Tibial artery (tissue), 4 donors: ENCODE measurements at regions not wholly inside any gene's neighbourhood (a gene's known extent, or its start where the extent isn't known, plus 50 kb on each side); places are given as distances from the start of the nearest gene placed in this dataset.

ENCODE experiments used
- DNase-seq, 2 donors: peaks; one replicate each; pipeline ENCODE4 v3.0.0-alpha.2; 2019
- H3K27ac ChIP-seq, 2 donors: fragments of 200-600 bp; sonication (generic) in 1 of 2; 1 replicate in 1 of 2; 2 replicates in 1 of 2; pipeline ENCODE4 v1.5.1; 2018 to 2019; ENCODE audit warnings: mild to moderate bottlenecking in 1 of 2
- H3K27me3 ChIP-seq, 2 donors: fragments of 200-600 bp; sonication (generic) in 1 of 2; one replicate each; pipeline versions ENCODE4 v1.5.1 to v1.6.0; 2016 to 2019
- H3K36me3 ChIP-seq, 3 donors: fragments of 200-600 bp; sonication (generic) in 2 of 3; one replicate each; pipeline ENCODE4 v1.5.1; 2016 to 2019; ENCODE audit warnings: mild to moderate bottlenecking in 2 of 3
- H3K4me1 ChIP-seq, 4 donors: fragments of 200-600 bp; sonication (generic) in 2 of 4; 1 replicate in 3 of 4; 2 replicates in 1 of 4; pipeline ENCODE4 v1.5.1; 2016 to 2019
- H3K4me3 ChIP-seq, 2 donors: fragments of 200-600 bp; sonication (generic) in 1 of 2; 1 replicate in 1 of 2; 2 replicates in 1 of 2; pipeline ENCODE4 v1.5.1; 2018 to 2019; ENCODE audit warnings: mild to moderate bottlenecking in 2 of 2
- H3K9me3 ChIP-seq, 3 donors: fragments of 200-600 bp; sonication (generic) in 1 of 3; one replicate each; pipeline ENCODE4 v1.5.1; 2016 to 2019
- intact Hi-C: fragments of 100-400 bp; cut with DNase I; formaldehyde crosslinking; loops from one replicate; pipeline ENCODE4 v1.15.0; 2023; ENCODE audit warnings: low total_unique reads
- TF ChIP-seq, protein P1 (sequence below), 2 experiments: fragments of 200-600 bp in 1 of 2; fragments of 450-650 bp in 1 of 2; IDR thresholded peaks; one replicate each; pipeline ENCODE4 v1.5.1; 2017 to 2019; ENCODE audit warnings: antibody characterized with exemption in 2 of 2, mild to moderate bottlenecking in 1 of 2, moderate library complexity in 1 of 2

DNA sequence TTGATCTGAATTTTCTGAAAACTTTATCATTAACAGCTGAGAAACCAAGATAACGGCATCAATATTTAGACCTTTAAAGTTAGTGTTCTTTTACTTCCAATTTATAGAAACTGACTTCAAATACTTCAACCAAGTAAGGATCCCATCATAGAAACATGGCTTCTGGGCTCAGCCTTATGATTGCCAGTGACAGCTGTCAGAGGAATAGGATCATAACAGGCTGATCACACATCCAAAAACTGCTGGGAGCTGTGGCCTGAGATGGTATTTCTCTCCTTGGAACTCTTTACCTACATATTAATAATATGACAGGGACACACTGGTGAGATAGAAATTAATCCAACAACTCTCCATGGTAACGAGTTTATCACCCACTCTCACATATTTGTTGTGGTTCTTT lies 448.3 kb upstream of the NMUR2 start:
- no peaks in the 10 kb centered on the region for H3K4me1 ChIP-seq
- intact Hi-C loops: no loop called here
- H3K36me3 ChIP-seq: no peaks in the 10 kb centered on the region
- no peaks in the 10 kb centered on the region for H3K27me3 ChIP-seq
- TF ChIP-seq, protein P1, sequence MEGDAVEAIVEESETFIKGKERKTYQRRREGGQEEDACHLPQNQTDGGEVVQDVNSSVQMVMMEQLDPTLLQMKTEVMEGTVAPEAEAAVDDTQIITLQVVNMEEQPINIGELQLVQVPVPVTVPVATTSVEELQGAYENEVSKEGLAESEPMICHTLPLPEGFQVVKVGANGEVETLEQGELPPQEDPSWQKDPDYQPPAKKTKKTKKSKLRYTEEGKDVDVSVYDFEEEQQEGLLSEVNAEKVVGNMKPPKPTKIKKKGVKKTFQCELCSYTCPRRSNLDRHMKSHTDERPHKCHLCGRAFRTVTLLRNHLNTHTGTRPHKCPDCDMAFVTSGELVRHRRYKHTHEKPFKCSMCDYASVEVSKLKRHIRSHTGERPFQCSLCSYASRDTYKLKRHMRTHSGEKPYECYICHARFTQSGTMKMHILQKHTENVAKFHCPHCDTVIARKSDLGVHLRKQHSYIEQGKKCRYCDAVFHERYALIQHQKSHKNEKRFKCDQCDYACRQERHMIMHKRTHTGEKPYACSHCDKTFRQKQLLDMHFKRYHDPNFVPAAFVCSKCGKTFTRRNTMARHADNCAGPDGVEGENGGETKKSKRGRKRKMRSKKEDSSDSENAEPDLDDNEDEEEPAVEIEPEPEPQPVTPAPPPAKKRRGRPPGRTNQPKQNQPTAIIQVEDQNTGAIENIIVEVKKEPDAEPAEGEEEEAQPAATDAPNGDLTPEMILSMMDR (IDR thresholded peaks at IDR 0.05): no peak
- no peak for DNase-seq
- no peak overlapping the region for H3K27ac ChIP-seq
- no peak overlapping the region for H3K4me3 ChIP-seq
- H3K9me3 ChIP-seq: no peaks in the 10 kb centered on the region

DNA sequence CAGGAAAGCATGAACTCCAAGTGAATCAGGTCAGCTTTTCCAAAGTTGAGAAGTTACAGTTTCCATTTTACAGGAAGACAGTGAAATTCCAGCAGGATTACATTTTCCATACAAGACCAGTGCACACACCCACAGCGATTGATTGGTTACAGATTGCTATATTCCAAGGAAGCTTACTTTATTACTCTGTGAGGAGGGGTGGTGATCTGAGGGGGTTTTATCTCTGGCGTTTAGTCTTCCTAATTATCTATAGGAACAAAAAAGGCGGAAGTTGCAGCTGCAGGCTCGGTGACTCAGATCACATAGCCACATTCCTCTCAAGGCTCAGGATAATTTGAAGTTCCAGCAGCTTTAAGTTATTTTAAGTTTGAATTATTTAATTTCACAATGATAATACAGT lies 450.4 kb upstream of the NMUR2 start:
- no peaks in the 10 kb centered on the region for H3K36me3 ChIP-seq
- no peak overlapping the region for H3K27ac ChIP-seq
- H3K9me3 ChIP-seq: no peaks in the 10 kb centered on the region
- no peak overlapping the region for H3K4me3 ChIP-seq
- DNase-seq: no peak
- TF ChIP-seq, protein P1 (IDR thresholded peaks at IDR 0.05): no peak
- H3K27me3 ChIP-seq: no peaks in the 10 kb centered on the region
- intact Hi-C loops: no loop called here
- H3K4me1 ChIP-seq: no peaks in the 10 kb centered on the region

DNA sequence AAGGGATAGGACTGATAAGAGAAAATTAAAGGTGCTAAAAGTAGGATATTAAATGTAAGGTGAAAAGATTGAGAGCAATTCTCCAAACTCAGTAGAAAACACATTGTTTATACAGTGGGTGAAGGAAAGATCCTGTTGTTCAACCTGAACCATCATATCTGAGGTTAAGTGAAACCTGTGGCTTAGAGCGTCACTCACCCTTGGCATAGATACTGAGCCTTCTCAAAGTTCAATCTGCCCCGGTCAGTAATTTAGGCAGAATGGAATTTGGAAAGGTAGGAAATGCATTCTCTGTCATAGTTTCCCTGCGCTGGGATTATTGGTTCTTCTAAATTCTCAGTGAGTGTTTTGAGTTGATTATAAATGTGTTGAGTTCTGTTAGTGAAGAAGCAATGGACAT lies 456.2 kb upstream of the NMUR2 start:
- Histone ChIP-seq H3K9me3 (no peaks in the 10 kb centered on the region), H3K4me1 (no peaks in the 10 kb centered on the region), H3K27ac (no peak overlapping the region), H3K27me3 (no peaks in the 10 kb centered on the region), H3K36me3 (no peaks in the 10 kb centered on the region), H3K4me3 (no peak overlapping the region)
- no peak for DNase-seq
- intact Hi-C loops: no loop called here
- TF ChIP-seq, protein P1 (IDR thresholded peaks at IDR 0.05): no peak

DNA sequence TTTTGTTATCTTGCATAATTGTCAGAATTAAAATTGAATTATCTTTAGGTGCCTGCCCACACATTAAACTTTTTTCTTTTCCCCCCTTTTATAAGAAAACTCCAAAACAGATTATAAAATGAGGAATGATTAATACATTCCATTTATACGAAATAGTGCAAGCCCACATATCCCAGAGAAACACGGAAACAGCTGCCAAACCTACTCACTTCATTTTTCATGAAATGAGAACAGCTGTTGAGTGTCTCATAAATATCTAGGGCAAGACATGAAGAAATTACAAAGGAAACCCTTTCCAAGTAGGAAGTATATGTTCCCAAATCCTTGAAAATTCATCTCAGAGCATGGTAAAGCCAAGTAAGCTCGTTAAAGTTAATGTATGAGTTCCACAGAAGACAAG lies 459.4 kb upstream of the NMUR2 start:
- intact Hi-C loops: no loop called here
- Histone ChIP-seq H3K27ac (no peak overlapping the region), H3K9me3 (no peaks in the 10 kb centered on the region), H3K36me3 (no peaks in the 10 kb centered on the region), H3K4me1 (no peaks in the 10 kb centered on the region), H3K27me3 (no peaks in the 10 kb centered on the region), H3K4me3 (no peak overlapping the region)
- no peak for DNase-seq
- TF ChIP-seq, protein P1 (IDR thresholded peaks at IDR 0.05): no peak

DNA sequence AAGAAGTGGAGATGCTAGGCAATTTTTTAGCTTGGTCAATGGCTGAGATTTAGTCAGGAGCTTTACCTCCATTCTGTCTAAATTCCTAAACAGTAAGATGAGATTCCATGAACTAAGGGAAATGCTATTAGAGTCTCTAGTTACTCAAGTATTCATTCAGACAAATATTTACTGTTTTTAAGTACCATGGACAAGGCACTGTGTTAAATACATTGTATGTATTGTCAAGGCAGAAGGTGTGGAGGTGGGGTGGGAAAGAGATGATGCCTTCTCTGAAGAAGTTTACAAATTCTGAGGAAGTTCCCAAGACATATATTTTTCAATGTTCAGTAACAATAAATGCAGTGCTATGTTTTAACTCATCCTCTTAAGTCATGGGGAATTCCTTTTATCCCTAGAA lies 459.9 kb upstream of the NMUR2 start:
- no peaks in the 10 kb centered on the region for H3K36me3 ChIP-seq
- no peak overlapping the region for H3K27ac ChIP-seq
- no peak for DNase-seq
- intact Hi-C loops: no loop called here
- no peaks in the 10 kb centered on the region for H3K27me3 ChIP-seq
- TF ChIP-seq, protein P1 (IDR thresholded peaks at IDR 0.05): no peak
- H3K4me1 ChIP-seq: no peaks in the 10 kb centered on the region
- no peak overlapping the region for H3K4me3 ChIP-seq
- H3K9me3 ChIP-seq: no peaks in the 10 kb centered on the region

DNA sequence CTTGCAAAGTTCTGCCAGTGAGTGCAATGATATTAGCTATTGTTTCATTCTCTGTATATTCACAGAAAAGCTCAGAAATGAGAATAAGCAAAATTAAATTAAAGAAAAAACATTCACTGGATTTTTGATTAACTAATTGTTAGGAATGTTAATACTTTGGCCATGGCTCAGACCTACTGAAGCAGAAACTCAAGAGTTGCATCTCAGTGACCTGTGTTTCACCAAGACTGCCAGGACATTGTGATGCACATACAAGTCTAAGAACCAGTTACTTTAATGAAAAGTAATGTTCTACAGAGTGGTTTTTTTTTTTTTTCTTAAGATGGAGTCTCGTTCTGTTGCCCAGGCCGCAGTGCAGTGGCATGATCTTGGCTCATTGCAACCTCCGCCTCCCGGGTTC lies 464.9 kb upstream of the NMUR2 start:
- Histone ChIP-seq H3K27me3 (no peaks in the 10 kb centered on the region), H3K36me3 (no peaks in the 10 kb centered on the region), H3K4me3 (no peak overlapping the region), H3K27ac (no peak overlapping the region), H3K4me1 (no peaks in the 10 kb centered on the region), H3K9me3 (peaks cover 0 to 4% (median under 1%) of the 10 kb centered on the region in 3 donors)
- TF ChIP-seq, protein P1 (IDR thresholded peaks at IDR 0.05): no peak
- intact Hi-C loops: no loop called here
- DNase-seq: no peak
